HG02970 (cell line): ENCODE measurements at regions not wholly inside any gene's neighbourhood (a gene's known extent, or its start where the extent isn't known, plus 50 kb on each side); places are given as distances from the start of the nearest gene placed in this dataset.

Experiments
- ATAC-seq: cut with Tn5 transposase; IDR thresholded peaks from one replicate; pipeline ENCODE4 v1.9.1; 2021; ENCODE audit warnings: mild to moderate bottlenecking, moderate library complexity, moderate number of reproducible peaks; ENCODE audit not compliant: unreplicated experiment, low FRiP score

- no peak for ATAC-seq
These were observed 263.3 kb downstream of the SLITRK1 start for GRCh38 chr13:83618966-83619365.

- ATAC-seq = no peak
These were observed 268.8 kb downstream of the SLITRK1 start for GRCh38 chr13:83613524-83613923.

GRCh38 chr13:83601539-83601938, 280.7 kb downstream of the SLITRK1 start:
- ATAC-seq = no peak

GRCh38 chr13:83592095-83592494, 290.2 kb downstream of the SLITRK1 start:
- ATAC-seq = no peak

- ATAC-seq = no peak
These were observed 292.5 kb downstream of the SLITRK1 start for GRCh38 chr13:83589814-83590213.

- no peak for ATAC-seq
These were observed 305.1 kb downstream of the SLITRK1 start for GRCh38 chr13:83577183-83577582.

GRCh38 chr13:83568019-83568418, 314.3 kb downstream of the SLITRK1 start:
- ATAC-seq = no peak

GRCh38 chr13:83563499-83563898, 318.8 kb downstream of the SLITRK1 start:
- ATAC-seq = no peak

GRCh38 chr13:83557845-83558244, 324.4 kb downstream of the SLITRK1 start:
- no peak for ATAC-seq

GRCh38 chr13:83549671-83550070, 332.6 kb downstream of the SLITRK1 start:
- ATAC-seq = no peak

- ATAC-seq = no peak
These were observed 335.2 kb downstream of the SLITRK1 start for GRCh38 chr13:83547043-83547442.

GRCh38 chr13:83546476-83546875, 335.8 kb downstream of the SLITRK1 start:
- no peak for ATAC-seq

GRCh38 chr13:83538636-83539035, 343.6 kb downstream of the SLITRK1 start:
- ATAC-seq = no peak

GRCh38 chr13:83536941-83537340, 345.3 kb downstream of the SLITRK1 start:
- no peak for ATAC-seq

- no peak for ATAC-seq
These were observed 346.1 kb downstream of the SLITRK1 start for GRCh38 chr13:83536153-83536552.

- no peak for ATAC-seq
These were observed 349.5 kb downstream of the SLITRK1 start for GRCh38 chr13:83532809-83533208.

- no peak for ATAC-seq
These were observed 351.3 kb downstream of the SLITRK1 start for GRCh38 chr13:83531022-83531421.

- ATAC-seq = no peak
These were observed 365.5 kb downstream of the SLITRK1 start for GRCh38 chr13:83516781-83517180.

- no peak for ATAC-seq
These were observed 366.8 kb downstream of the SLITRK1 start for GRCh38 chr13:83515268-83516015.

GRCh38 chr13:83508771-83509301, 373.4 kb downstream of the SLITRK1 start:
- no peak for ATAC-seq

GRCh38 chr13:83503424-83503823, 378.9 kb downstream of the SLITRK1 start:
- no peak for ATAC-seq

GRCh38 chr13:83499286-83499685, 383.0 kb downstream of the SLITRK1 start:
- no peak for ATAC-seq
